ENCODE measurements at regions not wholly inside any gene's neighbourhood (a gene's known extent, or its start where the extent isn't known, plus 50 kb on each side); places are given as distances from the start of the nearest gene placed in this dataset.
"Not testable (repeated sequence)": the region's sequence is repeated elsewhere in the genome, so short reads cannot be mapped to it uniquely, and the experiment has no call there.

GRCh38 chr20:30337556-30337955 is 919.9 kb upstream of the DEFB115 start:
- TF ChIP-seq CTCF (IDR thresholded peaks at IDR 0.05; ENCODE audit: extremely low read depth in 1 of 2, insufficient read depth in 1 of 2, low read depth in 1 of 2, low read length in 2 of 2); GATA2 (IDR thresholded peaks at IDR 0.05; ENCODE audit: insufficient read depth, insufficient read length, low read depth, low read length); JUN (IDR thresholded peaks at IDR 0.05; ENCODE audit: borderline replicate concordance, insufficient read depth, insufficient read length, low read depth); EZH2 (IDR thresholded peaks at IDR 0.05; ENCODE audit: borderline replicate concordance, low read depth, low read length, severe bottlenecking); POLR2A (IDR thresholded peaks at IDR 0.05; ENCODE audit: low read depth, low read length); MYC (IDR thresholded peaks at IDR 0.05; ENCODE audit: low read depth, low read length); POLR2AphosphoS5 (IDR thresholded peaks at IDR 0.05; ENCODE audit: insufficient read depth, low read depth, low read length): not testable (repeated sequence)
